ENCODE measurements at regions not wholly inside any gene's neighbourhood (a gene's known extent, or its start where the extent isn't known, plus 50 kb on each side); places are given as distances from the start of the nearest gene placed in this dataset.
"Not testable (repeated sequence)": the region's sequence is repeated elsewhere in the genome, so short reads cannot be mapped to it uniquely, and the experiment has no call there.

DNA sequence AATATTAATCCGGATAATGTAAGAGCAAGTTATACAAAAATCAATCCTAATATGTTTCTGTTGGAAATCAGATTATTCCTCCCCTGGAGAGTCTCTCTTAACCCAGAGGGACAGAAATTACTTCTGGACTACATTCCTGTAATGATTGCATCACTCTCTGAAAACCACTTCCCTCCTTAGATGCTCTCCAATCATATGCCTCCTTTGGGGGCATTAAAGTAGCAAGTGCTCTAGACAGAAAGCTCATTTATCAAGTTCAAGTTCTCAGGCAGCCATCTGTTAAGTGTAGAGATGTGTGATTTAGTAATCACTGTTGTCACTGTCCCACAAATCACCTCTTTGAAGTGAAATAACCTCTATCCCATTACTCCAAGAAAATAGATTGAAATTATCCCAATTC, 247.1 kb downstream of the SLCO4C1 start:
- no peaks in the 10 kb centered on the region for H3K4me1 ChIP-seq (ENCODE audit: insufficient read depth, low read length)
- H3K27ac Mint-ChIP-seq: peak overlapping the region in 1 of 7 donors; percentile 15
- no peak overlapping the region for H3K4me3 ChIP-seq (ENCODE audit: low read length in 2 of 2)
- no peaks in the 10 kb centered on the region for H3K4me1 Mint-ChIP-seq
- intact Hi-C loops (cut with micrococcal nuclease): no loop called here
- H3K27me3 ChIP-seq (ENCODE audit: insufficient read depth, low read length): no peaks in the 10 kb centered on the region
- ChIA-PET CTCF (ENCODE audit: partially characterized antibody) (no interaction called here), POLR2A (ENCODE audit: partially characterized antibody) (no interaction called here)
- H3K9me3 ChIP-seq (ENCODE audit: control insufficient read depth in 1 of 2, low read length in 2 of 2): no peaks in the 10 kb centered on the region
- no peak overlapping the region for H3K4me3 Mint-ChIP-seq
- no peak overlapping the region for H3K27ac ChIP-seq (ENCODE audit: low read depth, low read length)
- no peaks in the 10 kb centered on the region for H3K27me3 Mint-ChIP-seq
- no peaks in the 10 kb centered on the region for H3K36me3 ChIP-seq (ENCODE audit: insufficient read depth, low read length)
- H3K36me3 Mint-ChIP-seq: no peaks in the 10 kb centered on the region
- peaks cover 0 to 6% (median 2%) of the 10 kb centered on the region in 8 donors for H3K9me3 Mint-ChIP-seq
- DNase-seq: no peak

DNA sequence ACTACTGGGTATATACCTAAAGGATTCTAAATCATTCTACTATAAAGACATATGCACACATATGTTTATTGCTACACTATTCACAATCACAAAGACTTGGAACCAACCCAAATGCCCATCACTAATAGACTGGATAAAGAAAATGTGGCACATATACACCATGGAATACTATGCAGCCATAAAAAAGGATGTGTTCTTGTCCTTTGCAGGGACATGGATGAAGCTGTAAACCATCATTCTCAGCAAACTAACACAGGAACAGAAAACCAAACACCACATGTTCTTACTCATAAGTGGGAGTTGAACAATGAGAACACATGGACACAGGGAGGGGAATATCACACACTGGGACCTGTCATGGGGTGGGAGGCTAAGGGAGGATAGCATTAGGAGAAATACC, 249.0 kb downstream of the SLCO4C1 start:
- POLR2A ChIA-PET (ENCODE audit: partially characterized antibody); H3K27me3 ChIP-seq (ENCODE audit: insufficient read depth, low read length); H3K9me3 Mint-ChIP-seq; H3K4me1 Mint-ChIP-seq; H3K27me3 Mint-ChIP-seq; H3K27ac ChIP-seq (ENCODE audit: low read depth, low read length); H3K4me3 Mint-ChIP-seq; intact Hi-C loops (cut with micrococcal nuclease); H3K36me3 Mint-ChIP-seq; H3K27ac Mint-ChIP-seq; H3K9me3 ChIP-seq (ENCODE audit: control insufficient read depth in 1 of 2, low read length in 2 of 2); DNase-seq; H3K4me3 ChIP-seq (ENCODE audit: low read length in 2 of 2); CTCF ChIA-PET (ENCODE audit: partially characterized antibody); H3K36me3 ChIP-seq (ENCODE audit: insufficient read depth, low read length); H3K4me1 ChIP-seq (ENCODE audit: insufficient read depth, low read length): not testable (repeated sequence)

DNA sequence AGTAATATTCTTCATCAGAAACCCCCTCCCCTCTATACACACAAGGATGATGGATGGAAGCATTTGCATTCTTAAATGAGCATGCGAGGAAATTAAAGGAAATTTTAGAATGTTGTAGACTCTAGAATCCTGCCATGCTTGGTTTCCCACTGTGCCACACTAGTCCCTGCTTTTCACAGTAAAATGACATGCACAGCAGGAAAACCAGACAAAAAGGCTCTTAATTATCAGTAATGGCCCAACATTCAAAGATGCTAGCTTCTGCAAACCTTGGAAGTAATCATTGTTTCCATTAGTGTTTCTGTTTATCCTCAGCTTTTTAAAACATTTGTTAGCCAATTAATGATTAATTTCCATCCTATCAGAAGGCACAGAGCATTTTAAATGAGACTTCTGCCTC, 255.8 kb downstream of the SLCO4C1 start:
- Histone ChIP-seq H3K27ac (ENCODE audit: low read depth, low read length) (no peak overlapping the region), H3K36me3 (ENCODE audit: insufficient read depth, low read length) (no peaks in the 10 kb centered on the region), H3K4me1 (ENCODE audit: insufficient read depth, low read length) (no peaks in the 10 kb centered on the region), H3K9me3 (ENCODE audit: control insufficient read depth in 1 of 2, low read length in 2 of 2) (no peaks in the 10 kb centered on the region), H3K27me3 (ENCODE audit: insufficient read depth, low read length) (no peaks in the 10 kb centered on the region), H3K4me3 (ENCODE audit: low read length in 2 of 2) (no peak overlapping the region)
- H3K27me3 Mint-ChIP-seq: no peaks in the 10 kb centered on the region
- H3K9me3 Mint-ChIP-seq: peaks cover 0 to 2% (median 0%) of the 10 kb centered on the region in 8 donors
- no peak overlapping the region for H3K27ac Mint-ChIP-seq
- ChIA-PET POLR2A (ENCODE audit: partially characterized antibody) (no interaction called here), CTCF (ENCODE audit: partially characterized antibody) (no interaction called here)
- H3K4me1 Mint-ChIP-seq: no peaks in the 10 kb centered on the region
- no peaks in the 10 kb centered on the region for H3K36me3 Mint-ChIP-seq
- no peak overlapping the region for H3K4me3 Mint-ChIP-seq
- intact Hi-C loops (cut with micrococcal nuclease): no loop called here
- no peak for DNase-seq

DNA sequence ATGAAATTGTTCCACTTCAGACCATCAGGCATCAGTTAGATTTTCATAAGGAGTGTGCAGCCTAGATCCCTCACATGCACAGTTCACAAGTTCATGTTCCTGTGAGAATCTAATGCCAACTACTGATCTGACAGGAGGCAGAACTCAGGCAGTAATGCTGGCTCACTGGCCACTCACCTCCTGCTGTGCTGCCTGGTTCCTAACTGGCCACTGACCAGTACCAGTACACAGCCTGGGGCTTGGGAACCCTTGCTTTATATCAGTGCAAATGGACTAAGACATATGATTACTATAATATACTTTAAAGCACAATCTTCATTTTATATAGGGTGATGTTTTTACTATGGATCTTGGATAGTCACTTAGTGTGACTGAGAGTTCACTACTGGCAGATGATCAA, 259.2 kb downstream of the SLCO4C1 start:
- intact Hi-C loops (cut with micrococcal nuclease): no loop called here
- no peaks in the 10 kb centered on the region for H3K9me3 ChIP-seq (ENCODE audit: control insufficient read depth in 1 of 2, low read length in 2 of 2)
- Mint-ChIP-seq H3K9me3 (no peaks in the 10 kb centered on the region), H3K27me3 (peaks cover 0 to 2% of the 10 kb centered on the region in 2 donors), H3K4me3 (no peak overlapping the region), H3K36me3 (no peaks in the 10 kb centered on the region), H3K27ac (no peak overlapping the region), H3K4me1 (no peaks in the 10 kb centered on the region)
- H3K27me3 ChIP-seq (ENCODE audit: insufficient read depth, low read length): no peaks in the 10 kb centered on the region
- no peaks in the 10 kb centered on the region for H3K36me3 ChIP-seq (ENCODE audit: insufficient read depth, low read length)
- H3K4me1 ChIP-seq (ENCODE audit: insufficient read depth, low read length): no peaks in the 10 kb centered on the region
- no peak for DNase-seq
- no peak overlapping the region for H3K4me3 ChIP-seq (ENCODE audit: low read length in 2 of 2)
- CTCF ChIA-PET (ENCODE audit: partially characterized antibody): interaction anchor here (1.2 kb wide), 1 partner anchor 21 kb away, joined by 3 read pairs; no protein-coding TSS in a partner anchor
- POLR2A ChIA-PET (ENCODE audit: partially characterized antibody): no interaction called here
- H3K27ac ChIP-seq (ENCODE audit: low read depth, low read length): no peak overlapping the region

DNA sequence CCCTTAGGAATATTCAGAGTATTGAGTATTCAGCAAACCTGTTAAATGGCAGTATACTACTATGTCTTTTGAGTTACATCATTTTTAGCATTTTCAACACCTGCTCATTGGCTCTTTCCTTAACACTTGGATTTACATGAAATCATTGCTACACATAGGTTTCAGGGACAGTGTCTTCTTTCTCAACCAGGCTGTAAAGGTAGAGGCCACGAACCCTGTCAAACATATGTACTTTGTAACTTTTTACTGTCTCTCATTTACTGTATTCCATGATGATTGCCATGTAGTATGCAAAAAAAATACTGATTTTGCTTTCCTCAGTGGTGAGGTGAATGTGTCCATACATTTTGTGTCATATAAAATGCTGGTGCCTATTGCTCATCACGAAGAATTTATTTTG, 264.4 kb downstream of the SLCO4C1 start:
- no peaks in the 10 kb centered on the region for H3K4me1 Mint-ChIP-seq
- Histone ChIP-seq H3K27ac (ENCODE audit: low read depth, low read length) (no peak overlapping the region), H3K27me3 (ENCODE audit: insufficient read depth, low read length) (no peaks in the 10 kb centered on the region), H3K36me3 (ENCODE audit: insufficient read depth, low read length) (no peaks in the 10 kb centered on the region), H3K4me3 (ENCODE audit: low read length in 2 of 2) (no peak overlapping the region), H3K9me3 (ENCODE audit: control insufficient read depth in 1 of 2, low read length in 2 of 2) (no peaks in the 10 kb centered on the region), H3K4me1 (ENCODE audit: insufficient read depth, low read length) (no peaks in the 10 kb centered on the region)
- CTCF ChIA-PET (ENCODE audit: partially characterized antibody): no interaction called here
- intact Hi-C loops (cut with micrococcal nuclease): no loop called here
- POLR2A ChIA-PET (ENCODE audit: partially characterized antibody): no interaction called here
- DNase-seq: no peak
- peaks cover 0 to 3% (median 0%) of the 10 kb centered on the region in 8 donors for H3K9me3 Mint-ChIP-seq
- H3K36me3 Mint-ChIP-seq: no peaks in the 10 kb centered on the region
- no peak overlapping the region for H3K27ac Mint-ChIP-seq
- peaks cover 0 to 2% of the 10 kb centered on the region in 2 donors for H3K27me3 Mint-ChIP-seq
- no peak overlapping the region for H3K4me3 Mint-ChIP-seq

DNA sequence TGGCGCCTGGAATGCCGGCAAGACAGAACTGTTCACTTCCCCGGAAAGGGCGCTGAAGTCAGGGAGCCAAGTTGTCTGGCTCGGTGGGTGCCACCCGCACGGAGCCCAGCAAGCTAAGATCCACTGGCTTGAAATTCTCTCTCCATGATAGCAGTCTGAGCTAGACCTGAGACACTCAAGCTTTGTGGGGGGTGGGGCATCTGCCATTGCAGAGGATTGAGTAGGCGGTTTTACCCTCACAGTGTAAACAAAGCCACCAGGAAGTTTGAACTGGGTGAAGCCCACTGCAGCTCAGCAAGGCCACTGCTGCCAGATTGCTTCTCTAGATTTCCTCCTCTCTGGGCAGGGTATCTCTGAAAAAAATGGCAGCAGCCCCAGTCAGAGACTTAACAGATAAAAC, 277.4 kb downstream of the SLCO4C1 start:
- no peak overlapping the region for H3K27ac ChIP-seq (ENCODE audit: low read depth, low read length)
- intact Hi-C loops (cut with micrococcal nuclease): no loop called here
- DNase-seq: no peak
- Mint-ChIP-seq H3K27ac (no peak overlapping the region), H3K4me1 (no peaks in the 10 kb centered on the region), H3K27me3 (no peaks in the 10 kb centered on the region), H3K9me3 (peaks cover 0 to 12% (median 6%) of the 10 kb centered on the region in 8 donors), H3K36me3 (no peaks in the 10 kb centered on the region), H3K4me3 (no peak overlapping the region)
- no peaks in the 10 kb centered on the region for H3K9me3 ChIP-seq (ENCODE audit: control insufficient read depth in 1 of 2, low read length in 2 of 2)
- no peak overlapping the region for H3K4me3 ChIP-seq (ENCODE audit: low read length in 2 of 2)
- no peaks in the 10 kb centered on the region for H3K4me1 ChIP-seq (ENCODE audit: insufficient read depth, low read length)
- CTCF ChIA-PET (ENCODE audit: partially characterized antibody): no interaction called here
- no peaks in the 10 kb centered on the region for H3K27me3 ChIP-seq (ENCODE audit: insufficient read depth, low read length)
- POLR2A ChIA-PET (ENCODE audit: partially characterized antibody): no interaction called here
- no peaks in the 10 kb centered on the region for H3K36me3 ChIP-seq (ENCODE audit: insufficient read depth, low read length)

DNA sequence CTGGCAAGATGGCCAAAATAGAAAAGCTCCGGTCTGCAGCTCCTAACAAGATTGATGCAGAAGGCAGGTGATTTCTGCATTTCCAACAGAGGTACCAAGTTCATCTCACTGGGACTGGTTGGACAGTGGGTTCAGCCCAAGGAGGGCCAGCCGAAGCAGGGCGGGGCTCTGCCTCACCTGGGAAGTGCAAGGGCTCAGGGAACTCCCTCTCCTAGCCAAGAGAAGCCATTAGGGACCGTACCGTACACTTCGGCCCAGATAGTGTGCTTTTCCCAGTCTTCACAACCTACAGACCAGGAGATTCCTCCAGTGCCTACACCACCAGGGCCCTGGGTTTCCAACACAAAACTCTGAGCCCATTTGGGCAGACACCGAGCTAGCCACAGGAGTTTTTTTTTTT, 277.8 kb downstream of the SLCO4C1 start:
- POLR2A ChIA-PET (ENCODE audit: partially characterized antibody): no interaction called here
- no peaks in the 10 kb centered on the region for H3K36me3 Mint-ChIP-seq

DNA sequence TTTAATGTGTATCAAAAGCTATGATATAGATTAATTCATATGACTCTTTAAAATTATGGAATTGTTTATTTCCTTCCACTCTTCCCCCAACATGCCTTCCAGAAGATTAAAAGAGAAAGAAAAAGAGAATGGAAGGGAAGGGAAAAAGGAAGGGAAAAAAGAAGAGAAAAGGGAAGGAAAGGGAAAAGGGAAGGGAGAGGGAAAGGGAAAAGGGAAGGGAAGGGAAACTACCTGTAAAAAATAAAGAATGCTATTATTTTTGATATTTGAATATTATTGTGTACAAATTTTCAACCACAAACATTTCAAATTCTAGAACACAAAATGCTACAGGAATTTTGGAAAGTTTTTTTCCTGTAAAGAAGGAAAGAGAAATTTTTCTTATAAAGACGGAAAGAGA, 281.7 kb downstream of the SLCO4C1 start:
- Mint-ChIP-seq H3K36me3 (no peaks in the 10 kb centered on the region), H3K9me3 (peaks cover 0 to 1% (median 0%) of the 10 kb centered on the region in 8 donors), H3K27me3 (no peaks in the 10 kb centered on the region), H3K4me1 (no peaks in the 10 kb centered on the region), H3K27ac (no peak overlapping the region), H3K4me3 (no peak overlapping the region)
- DNase-seq: no peak
- intact Hi-C loops (cut with micrococcal nuclease): no loop called here
- Histone ChIP-seq H3K4me1 (ENCODE audit: insufficient read depth, low read length) (no peaks in the 10 kb centered on the region), H3K27me3 (ENCODE audit: insufficient read depth, low read length) (no peaks in the 10 kb centered on the region), H3K9me3 (ENCODE audit: control insufficient read depth in 1 of 2, low read length in 2 of 2) (no peaks in the 10 kb centered on the region), H3K36me3 (ENCODE audit: insufficient read depth, low read length) (no peaks in the 10 kb centered on the region), H3K27ac (ENCODE audit: low read depth, low read length) (no peak overlapping the region), H3K4me3 (ENCODE audit: low read length in 2 of 2) (no peak overlapping the region)
- ChIA-PET CTCF (ENCODE audit: partially characterized antibody) (no interaction called here), POLR2A (ENCODE audit: partially characterized antibody) (no interaction called here)

More for the DNA sequence above, 277.8 kb downstream of the SLCO4C1 start:
- H3K27me3 ChIP-seq (ENCODE audit: insufficient read depth, low read length): no peaks in the 10 kb centered on the region
- CTCF ChIA-PET (ENCODE audit: partially characterized antibody): no interaction called here
- no peak overlapping the region for H3K27ac Mint-ChIP-seq
- DNase-seq: no peak
- no peaks in the 10 kb centered on the region for H3K36me3 ChIP-seq (ENCODE audit: insufficient read depth, low read length)
- H3K4me1 Mint-ChIP-seq: no peaks in the 10 kb centered on the region
- no peaks in the 10 kb centered on the region for H3K27me3 Mint-ChIP-seq
- H3K9me3 ChIP-seq (ENCODE audit: control insufficient read depth in 1 of 2, low read length in 2 of 2): no peaks in the 10 kb centered on the region
- no peak overlapping the region for H3K4me3 ChIP-seq (ENCODE audit: low read length in 2 of 2)
- H3K4me1 ChIP-seq (ENCODE audit: insufficient read depth, low read length): no peaks in the 10 kb centered on the region
- H3K9me3 Mint-ChIP-seq: peaks cover 0 to 12% (median 5%) of the 10 kb centered on the region in 8 donors
- no peak overlapping the region for H3K27ac ChIP-seq (ENCODE audit: low read depth, low read length)
- no peak overlapping the region for H3K4me3 Mint-ChIP-seq
- intact Hi-C loops (cut with micrococcal nuclease): no loop called here
